ENCODE measurements at regions not wholly inside any gene's neighbourhood (a gene's known extent, or its start where the extent isn't known, plus 50 kb on each side); places are given as distances from the start of the nearest gene placed in this dataset.

GRCh38 chr4:189279188-189279587 is 661.5 kb upstream of the FRG1 start:
- H3K4me1 ChIP-seq, result no peaks in the 10 kb centered on the region
- no peak overlapping the region for H3K4me3 ChIP-seq
- 65% methylated on average over 11 of the region's 11 CpGs for WGBS
- DNase-seq (ENCODE audit: low spot score in 2 of 2), result no peak
- no peak overlapping the region for H3K27ac ChIP-seq
- TF ChIP-seq POLR2AphosphoS5 (IDR thresholded peaks at IDR 0.05) (no peak), CTCF (IDR thresholded peaks at IDR 0.05) (no peak)
- no peaks in the 10 kb centered on the region for H3K27me3 ChIP-seq
- H3K9me3 ChIP-seq, result no peaks in the 10 kb centered on the region
- no peaks in the 10 kb centered on the region for H3K36me3 ChIP-seq

- no peak for TF ChIP-seq EP300 (IDR thresholded peaks at IDR 0.05)
- TF ChIP-seq CTCF (IDR thresholded peaks at IDR 0.05), result no peak
- no peak for TF ChIP-seq POLR2A (IDR thresholded peaks at IDR 0.05)
- TF ChIP-seq POLR2AphosphoS5 (IDR thresholded peaks at IDR 0.05), result no peak
- 78% methylated on average over 8 of the region's 8 CpGs for WGBS
- H3K4me1 ChIP-seq, result no peaks in the 10 kb centered on the region
- no peak for DNase-seq (ENCODE audit: low spot score in 2 of 2)
- H3K9me3 ChIP-seq, result no peaks in the 10 kb centered on the region
- H3K36me3 ChIP-seq, result no peaks in the 10 kb centered on the region
- H3K4me3 ChIP-seq, result no peak overlapping the region
- H3K27ac ChIP-seq, result no peak overlapping the region
- no peaks in the 10 kb centered on the region for H3K27me3 ChIP-seq
Observed at GRCh38 chr4:189285377-189285776, 655.3 kb upstream of the FRG1 start.

GRCh38 chr4:189291939-189292338 is 648.7 kb upstream of the FRG1 start:
- no peaks in the 10 kb centered on the region for H3K9me3 ChIP-seq
- H3K27ac ChIP-seq, result no peak overlapping the region
- H3K4me1 ChIP-seq, result no peaks in the 10 kb centered on the region
- DNase-seq (ENCODE audit: low spot score in 2 of 2), result no peak
- no peak overlapping the region for H3K4me3 ChIP-seq
- TF ChIP-seq CTCF (IDR thresholded peaks at IDR 0.05) (no peak), EP300 (IDR thresholded peaks at IDR 0.05) (no peak), POLR2AphosphoS5 (IDR thresholded peaks at IDR 0.05) (no peak), POLR2A (IDR thresholded peaks at IDR 0.05) (no peak)
- no peaks in the 10 kb centered on the region for H3K27me3 ChIP-seq
- H3K36me3 ChIP-seq, result no peaks in the 10 kb centered on the region

- Histone ChIP-seq H3K27ac (no peak overlapping the region), H3K4me1 (no peaks in the 10 kb centered on the region), H3K9me3 (no peaks in the 10 kb centered on the region), H3K27me3 (no peaks in the 10 kb centered on the region), H3K4me3 (no peak overlapping the region), H3K36me3 (no peaks in the 10 kb centered on the region)
- no peak for TF ChIP-seq POLR2AphosphoS5 (IDR thresholded peaks at IDR 0.05)
- TF ChIP-seq CTCF (IDR thresholded peaks at IDR 0.05), result no peak
- no peak for TF ChIP-seq EP300 (IDR thresholded peaks at IDR 0.05)
- TF ChIP-seq POLR2A (IDR thresholded peaks at IDR 0.05), result no peak
- WGBS, result 59% methylated on average over 3 of the region's 3 CpGs
- no peak for DNase-seq (ENCODE audit: low spot score in 2 of 2)
Observed at GRCh38 chr4:189293459-189293858, 647.2 kb upstream of the FRG1 start.

GRCh38 chr4:189294574-189294973 is 646.1 kb upstream of the FRG1 start:
- Histone ChIP-seq H3K4me1 (no peaks in the 10 kb centered on the region), H3K27me3 (no peaks in the 10 kb centered on the region), H3K36me3 (no peaks in the 10 kb centered on the region), H3K27ac (no peak overlapping the region), H3K4me3 (no peak overlapping the region), H3K9me3 (no peaks in the 10 kb centered on the region)
- WGBS, result 70% methylated on average over 3 of the region's 3 CpGs
- no peak for TF ChIP-seq EP300 (IDR thresholded peaks at IDR 0.05)
- no peak for TF ChIP-seq POLR2A (IDR thresholded peaks at IDR 0.05)
- TF ChIP-seq CTCF (IDR thresholded peaks at IDR 0.05), result no peak
- TF ChIP-seq POLR2AphosphoS5 (IDR thresholded peaks at IDR 0.05), result no peak
- DNase-seq (ENCODE audit: low spot score in 2 of 2), result no peak
